Left ventricle myocardium inferior (tissue), 1 donor: ENCODE measurements at regions not wholly inside any gene's neighbourhood (a gene's known extent, or its start where the extent isn't known, plus 50 kb on each side); places are given as distances from the start of the nearest gene placed in this dataset.

Experiments
- DNase-seq: peaks from one replicate; pipeline ENCODE4 v3.0.0-alpha.2; 2020
- H3K27ac ChIP-seq: fragments of 200-600 bp; replicated peaks from 2 replicates; pipeline ENCODE4 v1.8.0; 2021
- H3K27me3 ChIP-seq: fragments of 200-600 bp; 2 replicates; pipeline ENCODE4 v1.8.0; 2021; ENCODE audit warnings: low read depth
- H3K36me3 ChIP-seq: fragments of 200-600 bp; 2 replicates; pipeline ENCODE4 v1.8.0; 2021
- H3K4me1 ChIP-seq: fragments of 200-600 bp; 2 replicates; pipeline ENCODE4 v1.8.0; 2021
- H3K4me3 ChIP-seq: fragments of 200-600 bp; 2 replicates; pipeline ENCODE4 v1.8.0; 2021; ENCODE audit warnings: mild to moderate bottlenecking, moderate library complexity
- H3K9me3 ChIP-seq: fragments of 200-600 bp; replicated peaks from 2 replicates; pipeline ENCODE4 v1.8.0; 2021
- CTCF ChIP-seq: fragments of 200-600 bp; IDR thresholded peaks from 2 replicates; pipeline ENCODE4 v1.8.0; 2021; ENCODE audit warnings: antibody characterized with exemption, mild to moderate bottlenecking, borderline replicate concordance
- intact Hi-C: fragments of 100-400 bp; cut with micrococcal nuclease; formaldehyde crosslinking; loops from one replicate; pipeline ENCODE4 v1.11.0; 2022
- donor health status: DM: no; HTN: yes; CAD: no; lungs with severe emphysema.

- Histone ChIP-seq H3K27me3 (no peaks in the 10 kb centered on the region), H3K9me3 (no peaks in the 10 kb centered on the region), H3K4me3 (no peak overlapping the region), H3K27ac (no peak overlapping the region), H3K4me1 (peaks cover 12% of the 10 kb centered on the region), H3K36me3 (no peaks in the 10 kb centered on the region)
- no peak for TF ChIP-seq CTCF
- intact Hi-C loops = no loop called here
- no peak for DNase-seq
Observed at GRCh38 chr3:16785465-16785864, 99.3 kb upstream of the PLCL2 start.

GRCh38 chr3:16788440-16789056 lies 96.2 kb upstream of the PLCL2 start:
- TF ChIP-seq CTCF = no peak
- no peaks in the 10 kb centered on the region for H3K36me3 ChIP-seq
- DNase-seq = no peak
- no peak overlapping the region for H3K4me3 ChIP-seq
- intact Hi-C loops = no loop called here
- no peak overlapping the region for H3K27ac ChIP-seq
- peaks cover 14% of the 10 kb centered on the region for H3K4me1 ChIP-seq
- no peaks in the 10 kb centered on the region for H3K27me3 ChIP-seq
- no peaks in the 10 kb centered on the region for H3K9me3 ChIP-seq

GRCh38 chr3:16789344-16790120 lies 95.2 kb upstream of the PLCL2 start:
- H3K27me3 ChIP-seq = no peaks in the 10 kb centered on the region
- DNase-seq = no peak
- no peaks in the 10 kb centered on the region for H3K36me3 ChIP-seq
- H3K4me1 ChIP-seq = peaks cover 14% of the 10 kb centered on the region
- no peak for TF ChIP-seq CTCF
- H3K9me3 ChIP-seq = peaks cover 5% of the 10 kb centered on the region
- no peak overlapping the region for H3K27ac ChIP-seq
- intact Hi-C loops = no loop called here
- no peak overlapping the region for H3K4me3 ChIP-seq

- Histone ChIP-seq H3K9me3 (peaks cover 13% of the 10 kb centered on the region), H3K27me3 (no peaks in the 10 kb centered on the region), H3K27ac (no peak overlapping the region), H3K4me1 (peaks cover 14% of the 10 kb centered on the region), H3K4me3 (no peak overlapping the region), H3K36me3 (no peaks in the 10 kb centered on the region)
- intact Hi-C loops = no loop called here
- DNase-seq = no peak
- TF ChIP-seq CTCF = no peak
Observed at GRCh38 chr3:16790432-16791400, 94.0 kb upstream of the PLCL2 start.

GRCh38 chr3:16793321-16793720 lies 91.4 kb upstream of the PLCL2 start:
- no peak overlapping the region for H3K4me3 ChIP-seq
- DNase-seq = no peak
- no peak for TF ChIP-seq CTCF
- peaks cover 13% of the 10 kb centered on the region for H3K9me3 ChIP-seq
- H3K4me1 ChIP-seq = peaks cover 24% of the 10 kb centered on the region
- no peak overlapping the region for H3K27ac ChIP-seq
- intact Hi-C loops = no loop called here
- H3K27me3 ChIP-seq = no peaks in the 10 kb centered on the region
- no peaks in the 10 kb centered on the region for H3K36me3 ChIP-seq
